ENCODE measurements at regions not wholly inside any gene's neighbourhood (a gene's known extent, or its start where the extent isn't known, plus 50 kb on each side); places are given as distances from the start of the nearest gene placed in this dataset.
A peak's percentile ranks its signal among the peaks of the same experiment; 100 is the strongest.

GRCh38 chr2:196555161-196555560, 84.4 kb upstream of the CCDC150 start:
- Mint-ChIP-seq H3K9me3 (ENCODE audit: unreplicated experiment) (no peaks in the 10 kb centered on the region), H3K4me1 (ENCODE audit: unreplicated experiment) (peaks cover 15% of the 10 kb centered on the region), H3K27ac (ENCODE audit: unreplicated experiment) (no peak overlapping the region), H3K36me3 (ENCODE audit: low read depth, unreplicated experiment) (no peaks in the 10 kb centered on the region), H3K27me3 (ENCODE audit: unreplicated experiment) (peaks cover 4% of the 10 kb centered on the region), H3K4me3 (ENCODE audit: unreplicated experiment) (no peak overlapping the region)
- no peak for TF ChIP-seq CTCF (IDR thresholded peaks at IDR 0.05; ENCODE audit: unreplicated experiment)
- DNase-seq (ENCODE audit: low spot score): no peak

GRCh38 chr2:196555726-196556125, 83.8 kb upstream of the CCDC150 start:
- H3K36me3 Mint-ChIP-seq (ENCODE audit: low read depth, unreplicated experiment): no peaks in the 10 kb centered on the region
- no peak overlapping the region for H3K27ac Mint-ChIP-seq (ENCODE audit: unreplicated experiment)

GRCh38 chr2:196558497-196558896, 81.0 kb upstream of the CCDC150 start:
- H3K27ac Mint-ChIP-seq (ENCODE audit: unreplicated experiment): no peak overlapping the region
- H3K27me3 Mint-ChIP-seq (ENCODE audit: unreplicated experiment): peaks cover 2% of the 10 kb centered on the region
- no peak overlapping the region for H3K4me3 Mint-ChIP-seq (ENCODE audit: unreplicated experiment)
- no peaks in the 10 kb centered on the region for H3K9me3 Mint-ChIP-seq (ENCODE audit: unreplicated experiment)
- DNase-seq (ENCODE audit: low spot score): no peak
- no peak for TF ChIP-seq CTCF (IDR thresholded peaks at IDR 0.05; ENCODE audit: unreplicated experiment)
- peaks cover 5% of the 10 kb centered on the region for H3K36me3 Mint-ChIP-seq (ENCODE audit: low read depth, unreplicated experiment)
- no peaks in the 10 kb centered on the region for H3K4me1 Mint-ChIP-seq (ENCODE audit: unreplicated experiment)

More at GRCh38 chr2:196555726-196556125, 83.8 kb upstream of the CCDC150 start:
- DNase-seq (ENCODE audit: low spot score): no peak
- H3K4me1 Mint-ChIP-seq (ENCODE audit: unreplicated experiment): peaks cover 15% of the 10 kb centered on the region
- H3K27me3 Mint-ChIP-seq (ENCODE audit: unreplicated experiment): peaks cover 4% of the 10 kb centered on the region
- no peak for TF ChIP-seq CTCF (IDR thresholded peaks at IDR 0.05; ENCODE audit: unreplicated experiment)
- no peak overlapping the region for H3K4me3 Mint-ChIP-seq (ENCODE audit: unreplicated experiment)
- H3K9me3 Mint-ChIP-seq (ENCODE audit: unreplicated experiment): no peaks in the 10 kb centered on the region

GRCh38 chr2:196563876-196564275, 75.6 kb upstream of the CCDC150 start:
- H3K4me3 Mint-ChIP-seq (ENCODE audit: unreplicated experiment): no peak overlapping the region
- H3K36me3 Mint-ChIP-seq (ENCODE audit: low read depth, unreplicated experiment): peaks cover 5% of the 10 kb centered on the region
- H3K9me3 Mint-ChIP-seq (ENCODE audit: unreplicated experiment): no peaks in the 10 kb centered on the region
- DNase-seq (ENCODE audit: low spot score): no peak
- TF ChIP-seq CTCF (IDR thresholded peaks at IDR 0.05; ENCODE audit: unreplicated experiment): no peak
- peaks cover 12% of the 10 kb centered on the region for H3K4me1 Mint-ChIP-seq (ENCODE audit: unreplicated experiment)
- H3K27me3 Mint-ChIP-seq (ENCODE audit: unreplicated experiment): no peaks in the 10 kb centered on the region
- H3K27ac Mint-ChIP-seq (ENCODE audit: unreplicated experiment): peak overlapping the region; percentile 87

GRCh38 chr2:196565106-196565765, 74.3 kb upstream of the CCDC150 start:
- no peak for TF ChIP-seq CTCF (IDR thresholded peaks at IDR 0.05; ENCODE audit: unreplicated experiment)
- no peak overlapping the region for H3K27ac Mint-ChIP-seq (ENCODE audit: unreplicated experiment)
- H3K4me3 Mint-ChIP-seq (ENCODE audit: unreplicated experiment): no peak overlapping the region
- H3K27me3 Mint-ChIP-seq (ENCODE audit: unreplicated experiment): no peaks in the 10 kb centered on the region
- no peak for DNase-seq (ENCODE audit: low spot score)
- H3K9me3 Mint-ChIP-seq (ENCODE audit: unreplicated experiment): no peaks in the 10 kb centered on the region
- peaks cover 5% of the 10 kb centered on the region for H3K36me3 Mint-ChIP-seq (ENCODE audit: low read depth, unreplicated experiment)
- peaks cover 12% of the 10 kb centered on the region for H3K4me1 Mint-ChIP-seq (ENCODE audit: unreplicated experiment)

Data from endothelial cell (in vitro differentiated cells).